ENCODE measurements at regions not wholly inside any gene's neighbourhood (a gene's known extent, or its start where the extent isn't known, plus 50 kb on each side); places are given as distances from the start of the nearest gene placed in this dataset.

DNA sequence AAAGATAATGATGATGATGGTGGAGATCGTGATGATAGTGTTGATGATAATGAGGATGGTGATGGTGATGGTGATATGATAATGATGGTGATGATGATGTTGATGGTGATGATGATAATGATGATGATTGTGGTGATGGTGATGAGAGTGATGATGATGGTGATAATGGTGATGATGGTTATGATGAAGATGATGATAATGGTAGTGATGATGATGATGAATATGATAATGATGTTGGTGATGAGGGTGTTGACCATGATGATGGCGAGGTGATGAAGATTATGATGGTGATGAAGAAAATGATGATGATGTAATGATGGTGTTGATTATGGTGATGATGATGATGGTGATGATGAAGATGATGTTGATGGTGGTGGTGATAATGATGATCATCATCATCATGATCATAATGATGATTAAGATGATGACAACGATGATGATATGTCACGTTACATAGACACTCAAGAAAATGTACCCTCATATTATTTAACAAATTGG, 1106.4 kb downstream of the NLGN4X start:
- no peak for ATAC-seq

DNA sequence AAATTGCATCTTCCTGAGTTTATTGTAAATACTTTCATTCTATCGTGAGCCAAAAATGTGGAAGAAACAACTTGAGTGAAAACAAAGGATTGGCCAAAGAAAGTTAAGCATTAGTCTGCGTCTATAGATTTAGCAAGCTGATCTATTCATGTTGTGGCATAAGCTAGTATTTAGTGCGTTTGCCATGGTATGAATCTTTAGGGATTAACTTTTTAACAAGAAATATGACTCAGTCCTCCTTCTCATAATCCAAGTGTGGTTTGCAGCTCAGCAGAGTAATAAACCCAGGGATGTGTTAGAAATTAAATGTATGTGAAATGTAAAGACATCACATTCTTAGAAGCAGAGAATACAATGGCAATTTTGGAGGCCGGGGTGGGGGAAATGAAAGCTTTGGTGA, 1110.9 kb downstream of the NLGN4X start:
- TF ChIP-seq, protein P1, sequence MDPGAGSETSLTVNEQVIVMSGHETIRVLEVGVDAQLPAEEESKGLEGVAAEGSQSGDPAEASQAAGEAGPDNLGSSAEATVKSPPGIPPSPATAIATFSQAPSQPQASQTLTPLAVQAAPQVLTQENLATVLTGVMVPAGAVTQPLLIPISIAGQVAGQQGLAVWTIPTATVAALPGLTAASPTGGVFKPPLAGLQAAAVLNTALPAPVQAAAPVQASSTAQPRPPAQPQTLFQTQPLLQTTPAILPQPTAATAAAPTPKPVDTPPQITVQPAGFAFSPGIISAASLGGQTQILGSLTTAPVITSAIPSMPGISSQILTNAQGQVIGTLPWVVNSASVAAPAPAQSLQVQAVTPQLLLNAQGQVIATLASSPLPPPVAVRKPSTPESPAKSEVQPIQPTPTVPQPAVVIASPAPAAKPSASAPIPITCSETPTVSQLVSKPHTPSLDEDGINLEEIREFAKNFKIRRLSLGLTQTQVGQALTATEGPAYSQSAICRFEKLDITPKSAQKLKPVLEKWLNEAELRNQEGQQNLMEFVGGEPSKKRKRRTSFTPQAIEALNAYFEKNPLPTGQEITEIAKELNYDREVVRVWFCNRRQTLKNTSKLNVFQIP (CRISPR knock-in tag; IDR thresholded peaks at IDR 0.05; ENCODE audit: borderline replicate concordance, low read depth), result no peak
- TF ChIP-seq SNAI2 (CRISPR knock-in tag; IDR thresholded peaks at IDR 0.05) (no peak), ZC3H10 (CRISPR knock-in tag; IDR thresholded peaks at IDR 0.05) (no peak), PPARA (CRISPR knock-in tag; IDR thresholded peaks at IDR 0.05; ENCODE audit: borderline replicate concordance) (no peak), BACH2 (CRISPR knock-in tag; IDR thresholded peaks at IDR 0.05; ENCODE audit: borderline replicate concordance) (no peak), ISL1 (CRISPR knock-in tag; IDR thresholded peaks at IDR 0.05) (no peak), RARB (CRISPR knock-in tag; IDR thresholded peaks at IDR 0.05) (no peak), OSR1 (CRISPR knock-in tag; IDR thresholded peaks at IDR 0.05) (no peak), ZNF565 (CRISPR knock-in tag; conservative IDR thresholded peaks at IDR 0.05; ENCODE audit: low read depth) (no peak), TOX (CRISPR knock-in tag; IDR thresholded peaks at IDR 0.05; ENCODE audit: borderline replicate concordance) (no peak)
- TF ChIP-seq, protein P2, sequence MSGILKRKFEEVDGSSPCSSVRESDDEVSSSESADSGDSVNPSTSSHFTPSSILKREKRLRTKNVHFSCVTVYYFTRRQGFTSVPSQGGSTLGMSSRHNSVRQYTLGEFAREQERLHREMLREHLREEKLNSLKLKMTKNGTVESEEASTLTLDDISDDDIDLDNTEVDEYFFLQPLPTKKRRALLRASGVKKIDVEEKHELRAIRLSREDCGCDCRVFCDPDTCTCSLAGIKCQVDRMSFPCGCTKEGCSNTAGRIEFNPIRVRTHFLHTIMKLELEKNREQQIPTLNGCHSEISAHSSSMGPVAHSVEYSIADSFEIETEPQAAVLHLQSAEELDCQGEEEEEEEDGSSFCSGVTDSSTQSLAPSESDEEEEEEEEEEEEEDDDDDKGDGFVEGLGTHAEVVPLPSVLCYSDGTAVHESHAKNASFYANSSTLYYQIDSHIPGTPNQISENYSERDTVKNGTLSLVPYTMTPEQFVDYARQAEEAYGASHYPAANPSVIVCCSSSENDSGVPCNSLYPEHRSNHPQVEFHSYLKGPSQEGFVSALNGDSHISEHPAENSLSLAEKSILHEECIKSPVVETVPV (CRISPR knock-in tag; IDR thresholded peaks at IDR 0.05), result no peak
- TF ChIP-seq, protein P3, sequence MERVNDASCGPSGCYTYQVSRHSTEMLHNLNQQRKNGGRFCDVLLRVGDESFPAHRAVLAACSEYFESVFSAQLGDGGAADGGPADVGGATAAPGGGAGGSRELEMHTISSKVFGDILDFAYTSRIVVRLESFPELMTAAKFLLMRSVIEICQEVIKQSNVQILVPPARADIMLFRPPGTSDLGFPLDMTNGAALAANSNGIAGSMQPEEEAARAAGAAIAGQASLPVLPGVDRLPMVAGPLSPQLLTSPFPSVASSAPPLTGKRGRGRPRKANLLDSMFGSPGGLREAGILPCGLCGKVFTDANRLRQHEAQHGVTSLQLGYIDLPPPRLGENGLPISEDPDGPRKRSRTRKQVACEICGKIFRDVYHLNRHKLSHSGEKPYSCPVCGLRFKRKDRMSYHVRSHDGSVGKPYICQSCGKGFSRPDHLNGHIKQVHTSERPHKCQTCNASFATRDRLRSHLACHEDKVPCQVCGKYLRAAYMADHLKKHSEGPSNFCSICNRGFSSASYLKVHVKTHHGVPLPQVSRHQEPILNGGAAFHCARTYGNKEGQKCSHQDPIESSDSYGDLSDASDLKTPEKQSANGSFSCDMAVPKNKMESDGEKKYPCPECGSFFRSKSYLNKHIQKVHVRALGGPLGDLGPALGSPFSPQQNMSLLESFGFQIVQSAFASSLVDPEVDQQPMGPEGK (CRISPR knock-in tag; IDR thresholded peaks at IDR 0.05; ENCODE audit: borderline replicate concordance), result no peak
- ATAC-seq, result no peak

More for the DNA sequence above, 1106.4 kb downstream of the NLGN4X start:
- TF ChIP-seq, protein P3 (CRISPR knock-in tag; IDR thresholded peaks at IDR 0.05; ENCODE audit: borderline replicate concordance), result no peak
- TF ChIP-seq ZNF565 (CRISPR knock-in tag; conservative IDR thresholded peaks at IDR 0.05; ENCODE audit: low read depth) (no peak), ZFP3 (CRISPR knock-in tag; IDR thresholded peaks at IDR 0.05) (no peak), ZFP30 (CRISPR knock-in tag; IDR thresholded peaks at IDR 0.05) (no peak), ZC3H10 (CRISPR knock-in tag; IDR thresholded peaks at IDR 0.05) (no peak), ESRRG (CRISPR knock-in tag; IDR thresholded peaks at IDR 0.05) (no peak), OSR1 (CRISPR knock-in tag; IDR thresholded peaks at IDR 0.05) (no peak), ZNF8 (CRISPR knock-in tag; IDR thresholded peaks at IDR 0.05) (no peak)

DNA sequence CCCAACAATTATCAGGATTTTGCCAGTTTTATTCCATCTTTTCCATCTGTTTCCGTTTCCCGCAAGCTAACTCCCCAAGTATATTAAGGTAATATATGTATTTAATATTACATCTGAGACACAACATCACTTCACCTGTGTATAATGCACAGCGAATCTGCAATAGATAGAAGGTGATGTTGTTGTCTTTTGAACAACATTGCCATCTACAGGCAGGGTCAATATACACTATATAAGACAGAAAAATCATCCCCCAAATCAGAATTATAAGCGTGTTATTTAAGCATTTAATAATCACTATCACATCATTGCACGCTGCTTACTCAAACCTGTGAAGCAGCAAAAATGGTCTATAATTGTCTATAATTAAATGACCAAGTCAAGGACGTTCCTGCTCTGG, 1115.5 kb downstream of the NLGN4X start:
- no peak for ATAC-seq

DNA sequence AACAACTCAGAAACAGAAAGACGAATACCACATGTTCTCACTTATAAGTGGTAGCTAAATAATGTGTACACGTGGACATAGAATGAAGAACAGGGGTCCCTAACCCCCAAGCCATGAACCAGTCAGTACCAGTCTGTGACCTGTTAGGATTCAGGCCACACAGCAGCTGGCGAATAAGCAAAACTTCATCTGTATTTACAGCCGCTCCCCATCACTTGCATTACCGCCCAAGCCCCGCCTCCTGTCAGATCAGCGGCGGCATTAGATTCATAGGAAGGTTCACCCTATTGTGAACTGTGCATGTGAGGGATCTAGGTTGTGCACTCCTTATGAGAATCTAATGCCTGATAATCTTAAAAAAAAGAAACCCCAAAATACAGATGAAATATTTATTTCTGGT, 1128.7 kb downstream of the NLGN4X start:
- TF ChIP-seq TCF4 (CRISPR knock-in tag; IDR thresholded peaks at IDR 0.05; ENCODE audit: borderline replicate concordance), result no peak
- TF ChIP-seq, protein P1 (CRISPR knock-in tag; IDR thresholded peaks at IDR 0.05; ENCODE audit: borderline replicate concordance, low read depth), result no peak
- no peak for TF ChIP-seq ZC3H10 (CRISPR knock-in tag; IDR thresholded peaks at IDR 0.05)
- TF ChIP-seq ZFP3 (CRISPR knock-in tag; IDR thresholded peaks at IDR 0.05), result no peak
- ATAC-seq, result no peak

More for the DNA sequence above, 1115.5 kb downstream of the NLGN4X start:
- no peak for TF ChIP-seq RARB (CRISPR knock-in tag; IDR thresholded peaks at IDR 0.05)
- no peak for TF ChIP-seq TCF4 (CRISPR knock-in tag; IDR thresholded peaks at IDR 0.05; ENCODE audit: borderline replicate concordance)
- no peak for TF ChIP-seq TOX (CRISPR knock-in tag; IDR thresholded peaks at IDR 0.05; ENCODE audit: borderline replicate concordance)
- TF ChIP-seq BACH2 (CRISPR knock-in tag; IDR thresholded peaks at IDR 0.05; ENCODE audit: borderline replicate concordance), result no peak
- TF ChIP-seq ZFP30 (CRISPR knock-in tag; IDR thresholded peaks at IDR 0.05), result no peak
- TF ChIP-seq ZNF565 (CRISPR knock-in tag; conservative IDR thresholded peaks at IDR 0.05; ENCODE audit: low read depth), result no peak
- no peak for TF ChIP-seq ZNF8 (CRISPR knock-in tag; IDR thresholded peaks at IDR 0.05)
- no peak for TF ChIP-seq OSR1 (CRISPR knock-in tag; IDR thresholded peaks at IDR 0.05)
- no peak for TF ChIP-seq ARNTL (CRISPR knock-in tag; IDR thresholded peaks at IDR 0.05; ENCODE audit: borderline replicate concordance, low read depth)
- no peak for TF ChIP-seq ZNF70 (CRISPR knock-in tag; IDR thresholded peaks at IDR 0.05)
- no peak for TF ChIP-seq ZC3H10 (CRISPR knock-in tag; IDR thresholded peaks at IDR 0.05)
